Common myeloid progenitor, CD34-positive (primary cell): ENCODE measurements at regions not wholly inside any gene's neighbourhood (a gene's known extent, or its start where the extent isn't known, plus 50 kb on each side); places are given as distances from the start of the nearest gene placed in this dataset.

Experiments
- CTCF ChIA-PET: fragments of 350-600 bp; sonication (Branson Sonifier 250); formaldehyde crosslinking; loops from one replicate; lab custom pipeline; 2021; ENCODE audit warnings: antibody characterized with exemption; lab: Charles Lee
- POLR2A ChIA-PET: fragments of 350-600 bp; sonication (Branson Sonifier 250); formaldehyde crosslinking; loops from one replicate; lab custom pipeline; 2021; ENCODE audit warnings: antibody characterized with exemption; lab: Charles Lee
- DNase-seq, 3 donors: peaks; one replicate each; pipeline versions ENCODE4 v3.0.0 to v3.0.0-alpha.2; 2013
- H3K27ac ChIP-seq, 2 experiments: 1 replicate in 1 of 2; 2 replicates in 1 of 2; pipeline ENCODE4 v1.7.0; 2013; ENCODE audit warnings: inconsistent platforms in 2 of 2, low read length in 2 of 2, mild to moderate bottlenecking in 2 of 2, low read depth in 1 of 2, moderate library complexity in 1 of 2; ENCODE audit not compliant: severe bottlenecking in 2 of 2, insufficient read depth in 1 of 2, poor library complexity in 1 of 2
- H3K27me3 ChIP-seq, 5 experiments: replicated peaks in 2 of 5; 1 replicate in 3 of 5; 2 replicates in 2 of 5; pipeline versions ENCODE4 v1.6.1 to v1.7.0; 2013; ENCODE audit warnings: low read length in 4 of 5, mild to moderate bottlenecking in 2 of 5, moderate library complexity in 2 of 5, inconsistent platforms in 1 of 5; ENCODE audit not compliant: insufficient read depth in 5 of 5, control insufficient read depth in 4 of 5
- H3K36me3 ChIP-seq, 4 experiments: 1 replicate in 2 of 4; 2 replicates in 2 of 4; pipeline versions ENCODE4 v1.6.1 to v1.7.0; 2013; ENCODE audit warnings: low read length in 3 of 4, control low read depth in 1 of 4, mild to moderate bottlenecking in 1 of 4; ENCODE audit not compliant: control insufficient read depth in 4 of 4, insufficient read depth in 4 of 4
- H3K4me1 ChIP-seq, 4 experiments: 1 replicate in 3 of 4; 2 replicates in 1 of 4; pipeline versions ENCODE4 v1.6.1 to v1.7.1; 2013; ENCODE audit warnings: low read length in 3 of 4, mild to moderate bottlenecking in 3 of 4, control low read depth in 1 of 4, inconsistent platforms in 1 of 4, moderate library complexity in 1 of 4; ENCODE audit not compliant: control insufficient read depth in 4 of 4, insufficient read depth in 4 of 4; ENCODE audit errors: control extremely low read depth in 1 of 4
- H3K4me3 ChIP-seq, 7 experiments: 1 replicate in 4 of 7; 2 replicates in 3 of 7; pipeline versions ENCODE4 v1.5.1 to v1.7.0; 2013; ENCODE audit warnings: mild to moderate bottlenecking in 7 of 7, low read length in 6 of 7, moderate library complexity in 6 of 7, inconsistent platforms in 2 of 7, low read depth in 2 of 7, control low read depth in 1 of 7; ENCODE audit not compliant: insufficient read depth in 4 of 7, control insufficient read depth in 1 of 7; ENCODE audit errors: extremely low read depth in 1 of 7
- H3K9me3 ChIP-seq, 5 experiments: 1 replicate in 4 of 5; 2 replicates in 1 of 5; pipeline versions ENCODE4 v1.6.1 to v1.7.1; 2013; ENCODE audit warnings: low read length in 4 of 5, mild to moderate bottlenecking in 2 of 5, inconsistent platforms in 1 of 5, low read depth in 1 of 5, moderate library complexity in 1 of 5; ENCODE audit not compliant: control insufficient read depth in 4 of 5, insufficient read depth in 2 of 5; ENCODE audit errors: control extremely low read depth in 1 of 5
- WGBS: methylation state at CpG from one replicate; pipeline ENCODE4 v1.1.5; 2013; ENCODE audit not compliant: insufficient coverage; 5-methylcytosine and 5-hydroxymethylcytosine counted together

- no peaks in the 10 kb centered on the region for H3K27me3 ChIP-seq
- H3K9me3 ChIP-seq = peaks cover 0 to 2% (median 0%) of the 10 kb centered on the region in 5 experiments
- DNase-seq = peak in 2 of 3 donors; percentile 1 to 4
- CTCF ChIA-PET = no interaction called here
- no peak overlapping the region for H3K4me3 ChIP-seq
- no peaks in the 10 kb centered on the region for H3K36me3 ChIP-seq
- H3K27ac ChIP-seq = no peak overlapping the region
- no CpG with 5 or more reads among the region's 4 CpGs for WGBS
- H3K4me1 ChIP-seq = peaks cover 0 to 2% (median 0%) of the 10 kb centered on the region in 4 experiments
- POLR2A ChIA-PET = no interaction called here
These were observed 55.2 kb upstream of the KCNH8 start for GRCh38 chr3:19093084-19093483.

- Histone ChIP-seq H3K27ac (no peak overlapping the region), H3K36me3 (no peaks in the 10 kb centered on the region), H3K27me3 (no peaks in the 10 kb centered on the region), H3K4me1 (no peaks in the 10 kb centered on the region), H3K9me3 (peaks cover 0 to 1% (median 0%) of the 10 kb centered on the region in 5 experiments), H3K4me3 (no peak overlapping the region)
- no peak for DNase-seq
- CTCF ChIA-PET = interaction anchor here (1.0 to 2.5 kb wide), 2 partner anchors 12 to 67 kb away, joined by 3 to 8 read pairs; no protein-coding TSS in a partner anchor
- no CpG with 5 or more reads among the region's 2 CpGs for WGBS
- POLR2A ChIA-PET = no interaction called here
These were observed 70.9 kb upstream of the KCNH8 start for GRCh38 chr3:19077388-19077787.

- POLR2A ChIA-PET = no interaction called here
These were observed 73.3 kb upstream of the KCNH8 start for GRCh38 chr3:19075037-19075436.

GRCh38 chr3:19074257-19074900, 73.9 kb upstream of the KCNH8 start:
- H3K27ac ChIP-seq = no peak overlapping the region
- ChIA-PET CTCF (no interaction called here), POLR2A (no interaction called here)
- peaks cover 0 to 3% (median 2%) of the 10 kb centered on the region in 5 experiments for H3K9me3 ChIP-seq
- H3K36me3 ChIP-seq = no peaks in the 10 kb centered on the region
- no peak overlapping the region for H3K4me3 ChIP-seq
- DNase-seq = peak in 1 of 3 donors; percentile 2
- H3K27me3 ChIP-seq = no peaks in the 10 kb centered on the region
- no peaks in the 10 kb centered on the region for H3K4me1 ChIP-seq
- 100% methylated on average over 2 of the region's 2 CpGs for WGBS

More at GRCh38 chr3:19075037-19075436, 73.3 kb upstream of the KCNH8 start:
- CTCF ChIA-PET = no interaction called here
- no peak overlapping the region for H3K4me3 ChIP-seq
- 100% methylated on average over 2 of the region's 2 CpGs for WGBS
- H3K9me3 ChIP-seq = peaks cover 0 to 3% (median 0%) of the 10 kb centered on the region in 5 experiments
- no peaks in the 10 kb centered on the region for H3K27me3 ChIP-seq
- H3K4me1 ChIP-seq = no peaks in the 10 kb centered on the region
- DNase-seq = no peak
- H3K27ac ChIP-seq = no peak overlapping the region
- no peaks in the 10 kb centered on the region for H3K36me3 ChIP-seq

GRCh38 chr3:19073341-19074105, 74.8 kb upstream of the KCNH8 start:
- H3K27me3 ChIP-seq = no peaks in the 10 kb centered on the region
- no peaks in the 10 kb centered on the region for H3K36me3 ChIP-seq
- no peak overlapping the region for H3K27ac ChIP-seq
- peaks cover 0 to 5% (median 3%) of the 10 kb centered on the region in 5 experiments for H3K9me3 ChIP-seq
- WGBS = 44% methylated on average over 1 of the region's 3 CpGs
- no peak for DNase-seq
- POLR2A ChIA-PET = no interaction called here
- CTCF ChIA-PET = no interaction called here
- H3K4me1 ChIP-seq = no peaks in the 10 kb centered on the region
- H3K4me3 ChIP-seq = no peak overlapping the region

- no peak for DNase-seq
These were observed 78.0 kb upstream of the KCNH8 start for GRCh38 chr3:19070325-19070724.

GRCh38 chr3:19065027-19065426, 83.3 kb upstream of the KCNH8 start:
- POLR2A ChIA-PET = no interaction called here
- no CpG with 5 or more reads among the region's 1 CpG for WGBS

More at GRCh38 chr3:19070325-19070724, 78.0 kb upstream of the KCNH8 start:
- Histone ChIP-seq H3K9me3 (peaks cover 0 to 5% (median 3%) of the 10 kb centered on the region in 5 experiments), H3K27me3 (no peaks in the 10 kb centered on the region), H3K4me3 (no peak overlapping the region), H3K4me1 (no peaks in the 10 kb centered on the region), H3K36me3 (no peaks in the 10 kb centered on the region), H3K27ac (no peak overlapping the region)
- no CpG with 5 or more reads among the region's 1 CpG for WGBS
- POLR2A ChIA-PET = no interaction called here
- CTCF ChIA-PET = no interaction called here

More at GRCh38 chr3:19065027-19065426, 83.3 kb upstream of the KCNH8 start:
- DNase-seq = peak; percentile 31 to 76 (median 65)
- Histone ChIP-seq H3K9me3 (peaks cover 0 to 5% (median 0%) of the 10 kb centered on the region in 5 experiments), H3K4me1 (no peaks in the 10 kb centered on the region), H3K27ac (no peak overlapping the region), H3K36me3 (no peaks in the 10 kb centered on the region), H3K4me3 (no peak overlapping the region), H3K27me3 (no peaks in the 10 kb centered on the region)
- CTCF ChIA-PET = interaction anchor here (0.8 to 4.0 kb wide), 15 partner anchors 10 to 1097 kb away, joined by 3 to 34 read pairs (median 4); no protein-coding TSS in a partner anchor
